ENCODE measurements at regions not wholly inside any gene's neighbourhood (a gene's known extent, or its start where the extent isn't known, plus 50 kb on each side); places are given as distances from the start of the nearest gene placed in this dataset.

- TF ChIP-seq CTCF (IDR thresholded peaks at IDR 0.05; ENCODE audit: insufficient read depth, low read depth, low read length) (no peak), EZH2 (IDR thresholded peaks at IDR 0.05; ENCODE audit: insufficient read depth, low read length) (no peak)
Measured at GRCh38 chr2:146540271-146540932, 1304.4 kb upstream of the ACVR2A start.

Data from astrocyte (in vitro differentiated cells and primary cell).